Adrenal gland (tissue), 5 donors: ENCODE measurements at regions not wholly inside any gene's neighbourhood (a gene's known extent, or its start where the extent isn't known, plus 50 kb on each side); places are given as distances from the start of the nearest gene placed in this dataset.

Source experiments
- CTCF ChIP-seq, 6 experiments: fragments of 450-650 bp in 4 of 6; fragments of 200-600 bp in 2 of 6; sonication (generic) in 1 of 6; IDR thresholded peaks; 1 replicate in 5 of 6; 2 replicates in 1 of 6; pipeline versions ENCODE4 v1.5.1 to v1.8.0; 2016 to 2021; ENCODE audit warnings: antibody characterized with exemption in 6 of 6, mild to moderate bottlenecking in 2 of 6, moderate library complexity in 1 of 6
- POLR2A ChIP-seq, 2 donors: fragments of 450-650 bp; IDR thresholded peaks; one replicate each; pipeline ENCODE4 v1.6.1; 2017; ENCODE audit warnings: antibody characterized with exemption in 2 of 2, mild to moderate bottlenecking in 2 of 2, moderate library complexity in 1 of 2
- donor health status: DM: no; HTN: no; CAD: no.

DNA sequence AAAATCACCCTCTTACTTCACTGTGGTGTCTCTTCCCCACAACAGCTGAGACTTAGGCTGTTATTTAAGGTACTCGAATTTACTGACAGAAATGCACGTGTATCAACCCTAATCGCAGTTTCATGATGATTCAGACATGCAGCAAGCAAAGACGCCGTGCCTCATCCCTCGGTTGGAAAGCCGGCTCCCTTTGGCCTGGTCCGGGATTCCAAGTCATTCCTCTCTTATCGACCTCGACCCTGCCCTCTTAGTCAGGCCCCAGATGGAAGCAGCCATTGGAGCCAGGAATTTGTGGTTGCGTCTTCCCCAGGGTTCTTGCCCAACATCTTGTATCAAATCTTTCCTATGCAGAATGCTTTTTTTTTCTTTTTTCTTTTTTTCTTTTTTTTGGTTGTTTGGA is 229.5 kb downstream of the GATA3 start:
- TF ChIP-seq POLR2A (IDR thresholded peaks at IDR 0.05) (no peak), CTCF (IDR thresholded peaks at IDR 0.05) (no peak)
